HepG2 (cell line): ENCODE measurements at regions not wholly inside any gene's neighbourhood (a gene's known extent, or its start where the extent isn't known, plus 50 kb on each side); places are given as distances from the start of the nearest gene placed in this dataset.

Source experiments
- ATAC-seq: fragments of 200-7000 bp; cut with Tn5 transposase; 3 replicates; pipeline ENCODE4 v1.9.1; 2020; ENCODE audit warnings: mild to moderate bottlenecking, moderate library complexity
- BruUV-seq: library from RNA; stranded (reverse); fragments of 400-500 nt; replicated peaks from 2 replicates; lab custom pipeline; 2021; lab: Mats Ljungman, UMichigan
- CTCF ChIA-PET: fragments of 300-600 bp; formaldehyde crosslinking; extraction: SDS; loops from one replicate; lab custom pipeline; 2021; ENCODE audit warnings: low total read pairs, inconsistent platforms, low intra/inter-chr PET ratio; lab: Yijun Ruan, JAX
- POLR2A ChIA-PET: fragments of 350-600 bp; sonication (Branson Sonifier 250); formaldehyde crosslinking; loops from one replicate; lab custom pipeline; 2020; ENCODE audit warnings: antibody characterized with exemption, inconsistent platforms; lab: Yijun Ruan, JAX
- DNase-seq: peaks from one replicate; pipeline ENCODE4 v3.0.0-alpha.2; 2015; ENCODE audit warnings: low spot score
- FAIRE-seq: peaks from 3 replicates; lab custom pipeline; 2011; peaks lifted over from hg19 to GRCh38; lab: Jason Lieb, UNC
- H2AFZ ChIP-seq: one replicate; pipeline ENCODE4 v1.6.1; 2011; ENCODE audit warnings: low read length, inconsistent platforms
- H3K27ac ChIP-seq: fragments of 300-600 bp; 3 replicates; pipeline ENCODE4 v1.8.0; 2011; ENCODE audit warnings: mixed run types, mild to moderate bottlenecking, mixed read lengths, low read length, inconsistent platforms; ENCODE audit not compliant: insufficient read depth; ENCODE audit errors: extremely low read length
- H3K27me3 ChIP-seq, 2 experiments: fragments of 200-600 bp in 1 of 2; 2 replicates in 1 of 2; 3 replicates in 1 of 2; pipeline versions ENCODE4 v1.6.0 to v1.8.0; 2011; ENCODE audit warnings: low read length in 2 of 2, mild to moderate bottlenecking in 2 of 2, moderate library complexity in 2 of 2, inconsistent platforms in 1 of 2; ENCODE audit not compliant: insufficient read depth in 2 of 2, control insufficient read depth in 1 of 2
- H3K36me3 ChIP-seq, 2 experiments: fragments of 200-600 bp in 1 of 2; replicated peaks in 1 of 2; 2 replicates in 1 of 2; 3 replicates in 1 of 2; pipeline versions ENCODE4 v1.5.1 to v1.8.0; 2011; ENCODE audit warnings: low read length in 2 of 2, inconsistent platforms in 1 of 2; ENCODE audit not compliant: insufficient read depth in 2 of 2, control insufficient read depth in 1 of 2
- H3K4me1 ChIP-seq: 2 replicates; pipeline ENCODE4 v1.5.1; 2012; ENCODE audit warnings: low read length, inconsistent platforms; ENCODE audit not compliant: insufficient read depth
- H3K4me2 ChIP-seq: 2 replicates; pipeline ENCODE4 v1.6.0; 2011; ENCODE audit warnings: low read depth, low read length, inconsistent platforms
- H3K4me3 ChIP-seq, 3 experiments: fragments of 200-600 bp in 1 of 3; sonication (generic), shearing (Covaris generic) in 1 of 3; replicated peaks in 1 of 3; 2 replicates each; pipeline ENCODE4 v1.5.1; 2011 to 2016; ENCODE audit warnings: low read length in 3 of 3, inconsistent platforms in 2 of 3, low read depth in 2 of 3, mild to moderate bottlenecking in 2 of 3, control low read depth in 1 of 3, mixed read lengths in 1 of 3; ENCODE audit not compliant: insufficient read depth in 1 of 3
- H3K79me2 ChIP-seq: one replicate; pipeline ENCODE4 v1.6.1; 2011; ENCODE audit warnings: low read length, inconsistent platforms; ENCODE audit not compliant: insufficient read depth
- H3K9ac ChIP-seq: 2 replicates; pipeline ENCODE4 v1.6.0; 2011; ENCODE audit warnings: mild to moderate bottlenecking, low read depth, low read length, inconsistent platforms; ENCODE audit not compliant: insufficient read depth
- H3K9me3 ChIP-seq: 2 replicates; pipeline ENCODE4 v1.5.1; 2012; ENCODE audit warnings: mild to moderate bottlenecking, low read length
- H4K20me1 ChIP-seq: 2 replicates; pipeline ENCODE4 v1.6.0; 2011; ENCODE audit warnings: inconsistent platforms, mild to moderate bottlenecking, low read length, moderate library complexity; ENCODE audit not compliant: insufficient read depth
- NRL ChIP-seq: sonication (generic); formaldehyde crosslinking; IDR thresholded peaks from 2 replicates; pipeline ENCODE4 v1.5.0; 2020; ENCODE audit warnings: missing genetic modification reagents, mild to moderate bottlenecking, moderate library complexity, borderline replicate concordance
- STAT5B ChIP-seq: sonication (generic); formaldehyde crosslinking; IDR thresholded peaks from 2 replicates; pipeline ENCODE4 v1.4.0; 2020; ENCODE audit warnings: missing genetic modification reagents
- ZSCAN12 ChIP-seq: sonication (generic); formaldehyde crosslinking; IDR thresholded peaks from 2 replicates; pipeline ENCODE4 v1.9.0; 2021; ENCODE audit warnings: mild to moderate bottlenecking, missing genetic modification reagents
- ZSCAN30 ChIP-seq: sonication (generic); formaldehyde crosslinking; IDR thresholded peaks from 2 replicates; pipeline ENCODE4 v1.5.0; 2020; ENCODE audit warnings: mild to moderate bottlenecking, missing genetic modification reagents
- WGBS: methylation state at CpG from one replicate; pipeline ENCODE4 v1.1.6; 2017; ENCODE audit warnings: low lambda C conversion rate; 5-methylcytosine and 5-hydroxymethylcytosine counted together
- in situ Hi-C: cut with HindIII; loops from 2 replicates; pipeline ENCODE4 v1.10.0; 2017; ENCODE audit warnings: low pct_unique_long_range_greater_than_20kb; ENCODE audit not compliant: extremely low pct_ligation_motif_present
- intact Hi-C: fragments of 100-400 bp; cut with micrococcal nuclease; formaldehyde crosslinking; loops from one replicate; pipeline ENCODE4 v1.10.0; 2022; ENCODE audit not compliant: unreplicated experiment
- TF ChIP-seq, protein P1 (sequence below): sonication (generic); formaldehyde crosslinking; IDR thresholded peaks from 2 replicates; pipeline ENCODE4 v1.4.0; 2020; ENCODE audit warnings: missing genetic modification reagents, borderline replicate concordance
- TF ChIP-seq, protein P2 (sequence below): sonication (generic); formaldehyde crosslinking; IDR thresholded peaks from 2 replicates; pipeline ENCODE4 v1.4.0; 2020; ENCODE audit warnings: missing genetic modification reagents
- TF ChIP-seq, protein P3 (sequence below): sonication (generic); formaldehyde crosslinking; IDR thresholded peaks from 2 replicates; pipeline ENCODE4 v1.4.0; 2020; ENCODE audit warnings: missing genetic modification reagents

GRCh38 chr6:139446768-139447655, 72.6 kb upstream of the CITED2 start:
- no TSS peak for BruUV-seq
- H3K4me2 ChIP-seq, result no peak overlapping the region
- no peak overlapping the region for H3K4me3 ChIP-seq

More at GRCh38 chr6:139446768-139447655, 72.6 kb upstream of the CITED2 start:
- in situ Hi-C loops, result no loop called here
- no peaks in the 10 kb centered on the region for H3K79me2 ChIP-seq
- no peaks in the 10 kb centered on the region for H3K27me3 ChIP-seq
- intact Hi-C loops, result no loop called here
- TF ChIP-seq, protein P1, sequence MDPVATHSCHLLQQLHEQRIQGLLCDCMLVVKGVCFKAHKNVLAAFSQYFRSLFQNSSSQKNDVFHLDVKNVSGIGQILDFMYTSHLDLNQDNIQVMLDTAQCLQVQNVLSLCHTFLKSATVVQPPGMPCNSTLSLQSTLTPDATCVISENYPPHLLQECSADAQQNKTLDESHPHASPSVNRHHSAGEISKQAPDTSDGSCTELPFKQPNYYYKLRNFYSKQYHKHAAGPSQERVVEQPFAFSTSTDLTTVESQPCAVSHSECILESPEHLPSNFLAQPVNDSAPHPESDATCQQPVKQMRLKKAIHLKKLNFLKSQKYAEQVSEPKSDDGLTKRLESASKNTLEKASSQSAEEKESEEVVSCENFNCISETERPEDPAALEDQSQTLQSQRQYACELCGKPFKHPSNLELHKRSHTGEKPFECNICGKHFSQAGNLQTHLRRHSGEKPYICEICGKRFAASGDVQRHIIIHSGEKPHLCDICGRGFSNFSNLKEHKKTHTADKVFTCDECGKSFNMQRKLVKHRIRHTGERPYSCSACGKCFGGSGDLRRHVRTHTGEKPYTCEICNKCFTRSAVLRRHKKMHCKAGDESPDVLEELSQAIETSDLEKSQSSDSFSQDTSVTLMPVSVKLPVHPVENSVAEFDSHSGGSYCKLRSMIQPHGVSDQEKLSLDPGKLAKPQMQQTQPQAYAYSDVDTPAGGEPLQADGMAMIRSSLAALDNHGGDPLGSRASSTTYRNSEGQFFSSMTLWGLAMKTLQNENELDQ (CRISPR knock-in tag), result no peak
- TF ChIP-seq NRL (CRISPR knock-in tag) (no peak), STAT5B (no peak), ZSCAN30 (no peak), ZSCAN12 (CRISPR knock-in tag) (no peak)
- TF ChIP-seq, protein P2, sequence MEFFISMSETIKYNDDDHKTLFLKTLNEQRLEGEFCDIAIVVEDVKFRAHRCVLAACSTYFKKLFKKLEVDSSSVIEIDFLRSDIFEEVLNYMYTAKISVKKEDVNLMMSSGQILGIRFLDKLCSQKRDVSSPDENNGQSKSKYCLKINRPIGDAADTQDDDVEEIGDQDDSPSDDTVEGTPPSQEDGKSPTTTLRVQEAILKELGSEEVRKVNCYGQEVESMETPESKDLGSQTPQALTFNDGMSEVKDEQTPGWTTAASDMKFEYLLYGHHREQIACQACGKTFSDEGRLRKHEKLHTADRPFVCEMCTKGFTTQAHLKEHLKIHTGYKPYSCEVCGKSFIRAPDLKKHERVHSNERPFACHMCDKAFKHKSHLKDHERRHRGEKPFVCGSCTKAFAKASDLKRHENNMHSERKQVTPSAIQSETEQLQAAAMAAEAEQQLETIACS (CRISPR knock-in tag), result no peak
- TF ChIP-seq, protein P3, sequence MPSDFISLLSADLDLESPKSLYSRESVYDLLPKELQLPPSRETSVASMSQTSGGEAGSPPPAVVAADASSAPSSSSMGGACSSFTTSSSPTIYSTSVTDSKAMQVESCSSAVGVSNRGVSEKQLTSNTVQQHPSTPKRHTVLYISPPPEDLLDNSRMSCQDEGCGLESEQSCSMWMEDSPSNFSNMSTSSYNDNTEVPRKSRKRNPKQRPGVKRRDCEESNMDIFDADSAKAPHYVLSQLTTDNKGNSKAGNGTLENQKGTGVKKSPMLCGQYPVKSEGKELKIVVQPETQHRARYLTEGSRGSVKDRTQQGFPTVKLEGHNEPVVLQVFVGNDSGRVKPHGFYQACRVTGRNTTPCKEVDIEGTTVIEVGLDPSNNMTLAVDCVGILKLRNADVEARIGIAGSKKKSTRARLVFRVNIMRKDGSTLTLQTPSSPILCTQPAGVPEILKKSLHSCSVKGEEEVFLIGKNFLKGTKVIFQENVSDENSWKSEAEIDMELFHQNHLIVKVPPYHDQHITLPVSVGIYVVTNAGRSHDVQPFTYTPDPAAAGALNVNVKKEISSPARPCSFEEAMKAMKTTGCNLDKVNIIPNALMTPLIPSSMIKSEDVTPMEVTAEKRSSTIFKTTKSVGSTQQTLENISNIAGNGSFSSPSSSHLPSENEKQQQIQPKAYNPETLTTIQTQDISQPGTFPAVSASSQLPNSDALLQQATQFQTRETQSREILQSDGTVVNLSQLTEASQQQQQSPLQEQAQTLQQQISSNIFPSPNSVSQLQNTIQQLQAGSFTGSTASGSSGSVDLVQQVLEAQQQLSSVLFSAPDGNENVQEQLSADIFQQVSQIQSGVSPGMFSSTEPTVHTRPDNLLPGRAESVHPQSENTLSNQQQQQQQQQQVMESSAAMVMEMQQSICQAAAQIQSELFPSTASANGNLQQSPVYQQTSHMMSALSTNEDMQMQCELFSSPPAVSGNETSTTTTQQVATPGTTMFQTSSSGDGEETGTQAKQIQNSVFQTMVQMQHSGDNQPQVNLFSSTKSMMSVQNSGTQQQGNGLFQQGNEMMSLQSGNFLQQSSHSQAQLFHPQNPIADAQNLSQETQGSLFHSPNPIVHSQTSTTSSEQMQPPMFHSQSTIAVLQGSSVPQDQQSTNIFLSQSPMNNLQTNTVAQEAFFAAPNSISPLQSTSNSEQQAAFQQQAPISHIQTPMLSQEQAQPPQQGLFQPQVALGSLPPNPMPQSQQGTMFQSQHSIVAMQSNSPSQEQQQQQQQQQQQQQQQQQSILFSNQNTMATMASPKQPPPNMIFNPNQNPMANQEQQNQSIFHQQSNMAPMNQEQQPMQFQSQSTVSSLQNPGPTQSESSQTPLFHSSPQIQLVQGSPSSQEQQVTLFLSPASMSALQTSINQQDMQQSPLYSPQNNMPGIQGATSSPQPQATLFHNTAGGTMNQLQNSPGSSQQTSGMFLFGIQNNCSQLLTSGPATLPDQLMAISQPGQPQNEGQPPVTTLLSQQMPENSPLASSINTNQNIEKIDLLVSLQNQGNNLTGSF (CRISPR knock-in tag), result no peak
- no peak overlapping the region for H3K9ac ChIP-seq
- no peak overlapping the region for H2AFZ ChIP-seq
- ChIA-PET CTCF (no interaction called here), POLR2A (no interaction called here)
- no peak overlapping the region for H3K27ac ChIP-seq
- DNase-seq, result no peak
- no peaks in the 10 kb centered on the region for H3K9me3 ChIP-seq
- no peak for ATAC-seq
- H3K4me1 ChIP-seq, result no peaks in the 10 kb centered on the region
- WGBS, result 35% methylated on average over 6 of the region's 6 CpGs
- no peak for FAIRE-seq
- H4K20me1 ChIP-seq, result no peaks in the 10 kb centered on the region
- H3K36me3 ChIP-seq, result no peaks in the 10 kb centered on the region
